Endodermal cell (in vitro differentiated cells): ENCODE measurements at regions not wholly inside any gene's neighbourhood (a gene's known extent, or its start where the extent isn't known, plus 50 kb on each side); places are given as distances from the start of the nearest gene placed in this dataset.

ENCODE experiments used
- DNase-seq: peaks from one replicate; pipeline ENCODE4 v3.0.0-alpha.2; 2017
- H3K27ac ChIP-seq: 2 replicates; pipeline ENCODE4 v1.5.1; 2013; ENCODE audit warnings: mild to moderate bottlenecking, low read depth, low read length, moderate library complexity
- H3K27me3 ChIP-seq: 2 replicates; pipeline ENCODE4 v1.6.1; 2013; ENCODE audit warnings: mild to moderate bottlenecking, low read length, moderate library complexity; ENCODE audit not compliant: insufficient read depth, control insufficient read depth, poor library complexity, severe bottlenecking
- H3K36me3 ChIP-seq: 2 replicates; pipeline ENCODE4 v1.7.0; 2013; ENCODE audit warnings: mild to moderate bottlenecking, low read length, moderate library complexity; ENCODE audit not compliant: control insufficient read depth, insufficient read depth
- H3K4me1 ChIP-seq: one replicate; pipeline ENCODE4 v1.7.0; 2013; ENCODE audit warnings: low read length; ENCODE audit not compliant: control insufficient read depth, insufficient read depth
- H3K4me3 ChIP-seq: 2 replicates; pipeline ENCODE4 v1.5.1; 2013; ENCODE audit warnings: mild to moderate bottlenecking, low read length, moderate library complexity
- H3K9ac ChIP-seq: 2 replicates; pipeline ENCODE4 v1.6.1; 2013; ENCODE audit warnings: mild to moderate bottlenecking, low read length, moderate library complexity; ENCODE audit not compliant: poor library complexity, severe bottlenecking; ENCODE audit errors: extremely low read depth
- H3K9me3 ChIP-seq: 2 replicates; pipeline ENCODE4 v1.6.1; 2013; ENCODE audit warnings: mild to moderate bottlenecking, low read length, moderate library complexity; ENCODE audit not compliant: control insufficient read depth
- H3K27ac Mint-ChIP-seq: 2 replicates; pipeline ENCODE4 v1.8.0; 2020; ENCODE audit warnings: mixed read lengths
- H3K27me3 Mint-ChIP-seq: 2 replicates; pipeline ENCODE4 v1.8.0; 2021; ENCODE audit warnings: mild to moderate bottlenecking, mixed read lengths; ENCODE audit not compliant: insufficient read depth
- H3K36me3 Mint-ChIP-seq: 2 replicates; pipeline ENCODE4 v1.8.0; 2020; ENCODE audit warnings: low read depth, mixed read lengths
- H3K4me1 Mint-ChIP-seq: 2 replicates; pipeline ENCODE4 v1.8.0; 2020; ENCODE audit warnings: mixed read lengths
- H3K4me3 Mint-ChIP-seq: 2 replicates; pipeline ENCODE4 v1.8.0; 2020; ENCODE audit warnings: mild to moderate bottlenecking, moderate library complexity, mixed read lengths
- H3K9me3 Mint-ChIP-seq: 2 replicates; pipeline ENCODE4 v1.8.0; 2020; ENCODE audit warnings: mild to moderate bottlenecking, mixed read lengths
- WGBS, 2 experiments: methylation state at CpG; one replicate each; pipeline versions ENCODE4 v1.1.5 to v1.1.7; 2013; ENCODE audit warnings: missing lambda C conversion rate in 2 of 2, mixed read lengths in 1 of 2; ENCODE audit not compliant: insufficient coverage in 1 of 2, insufficient read length in 1 of 2; 5-methylcytosine and 5-hydroxymethylcytosine counted together
- TF ChIP-seq, protein P1 (sequence below): fragments of 200-600 bp; sonication (generic); conservative IDR thresholded peaks from 2 replicates; pipeline ENCODE4 v1.5.0; 2021; ENCODE audit warnings: antibody characterized with exemption, mild to moderate bottlenecking

DNA sequence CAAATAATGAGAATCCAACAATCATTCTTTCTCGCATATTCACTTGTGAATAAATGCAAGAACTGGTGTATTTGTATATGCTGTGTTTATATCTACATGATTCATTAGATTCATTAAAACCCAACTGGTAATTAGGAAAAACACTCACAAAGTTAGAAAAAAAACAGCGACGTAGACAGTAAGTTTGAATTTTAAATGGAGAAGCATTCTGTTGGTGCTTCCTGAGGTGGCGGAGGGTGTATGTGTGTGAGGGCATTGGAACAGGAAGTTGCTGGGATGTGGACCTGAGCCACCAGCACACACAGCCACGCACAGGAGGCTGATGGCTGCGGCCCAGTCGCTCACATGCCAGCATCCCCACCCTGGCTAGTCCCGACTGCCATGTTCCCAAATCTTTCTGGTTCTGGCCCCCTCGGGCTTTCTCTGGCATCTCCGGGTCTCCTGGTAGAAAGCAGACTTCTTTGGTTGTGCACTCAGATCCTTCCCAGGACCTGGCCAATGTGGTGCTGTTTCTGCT is 121.6 kb upstream of the IRF2BP2 start:
- no peaks in the 10 kb centered on the region for H3K27me3 ChIP-seq
- H3K9me3 Mint-ChIP-seq = no peaks in the 10 kb centered on the region
- H3K36me3 ChIP-seq = no peaks in the 10 kb centered on the region
- peaks cover 4% of the 10 kb centered on the region for H3K27me3 Mint-ChIP-seq
- H3K36me3 Mint-ChIP-seq = no peaks in the 10 kb centered on the region
- H3K27ac ChIP-seq = no peak overlapping the region
- no peaks in the 10 kb centered on the region for H3K9me3 ChIP-seq
- TF ChIP-seq, protein P1, sequence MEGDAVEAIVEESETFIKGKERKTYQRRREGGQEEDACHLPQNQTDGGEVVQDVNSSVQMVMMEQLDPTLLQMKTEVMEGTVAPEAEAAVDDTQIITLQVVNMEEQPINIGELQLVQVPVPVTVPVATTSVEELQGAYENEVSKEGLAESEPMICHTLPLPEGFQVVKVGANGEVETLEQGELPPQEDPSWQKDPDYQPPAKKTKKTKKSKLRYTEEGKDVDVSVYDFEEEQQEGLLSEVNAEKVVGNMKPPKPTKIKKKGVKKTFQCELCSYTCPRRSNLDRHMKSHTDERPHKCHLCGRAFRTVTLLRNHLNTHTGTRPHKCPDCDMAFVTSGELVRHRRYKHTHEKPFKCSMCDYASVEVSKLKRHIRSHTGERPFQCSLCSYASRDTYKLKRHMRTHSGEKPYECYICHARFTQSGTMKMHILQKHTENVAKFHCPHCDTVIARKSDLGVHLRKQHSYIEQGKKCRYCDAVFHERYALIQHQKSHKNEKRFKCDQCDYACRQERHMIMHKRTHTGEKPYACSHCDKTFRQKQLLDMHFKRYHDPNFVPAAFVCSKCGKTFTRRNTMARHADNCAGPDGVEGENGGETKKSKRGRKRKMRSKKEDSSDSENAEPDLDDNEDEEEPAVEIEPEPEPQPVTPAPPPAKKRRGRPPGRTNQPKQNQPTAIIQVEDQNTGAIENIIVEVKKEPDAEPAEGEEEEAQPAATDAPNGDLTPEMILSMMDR = no peak
- H3K4me3 ChIP-seq = no peak overlapping the region
- DNase-seq = no peak
- peaks cover 11% of the 10 kb centered on the region for H3K4me1 ChIP-seq
- WGBS, 2 experiments = 94 to 100% methylated on average over 8 to 9 of the region's 10 CpGs
- H3K9ac ChIP-seq = no peak overlapping the region
- no peak overlapping the region for H3K4me3 Mint-ChIP-seq
- peaks cover 17% of the 10 kb centered on the region for H3K4me1 Mint-ChIP-seq
- H3K27ac Mint-ChIP-seq = no peak overlapping the region

DNA sequence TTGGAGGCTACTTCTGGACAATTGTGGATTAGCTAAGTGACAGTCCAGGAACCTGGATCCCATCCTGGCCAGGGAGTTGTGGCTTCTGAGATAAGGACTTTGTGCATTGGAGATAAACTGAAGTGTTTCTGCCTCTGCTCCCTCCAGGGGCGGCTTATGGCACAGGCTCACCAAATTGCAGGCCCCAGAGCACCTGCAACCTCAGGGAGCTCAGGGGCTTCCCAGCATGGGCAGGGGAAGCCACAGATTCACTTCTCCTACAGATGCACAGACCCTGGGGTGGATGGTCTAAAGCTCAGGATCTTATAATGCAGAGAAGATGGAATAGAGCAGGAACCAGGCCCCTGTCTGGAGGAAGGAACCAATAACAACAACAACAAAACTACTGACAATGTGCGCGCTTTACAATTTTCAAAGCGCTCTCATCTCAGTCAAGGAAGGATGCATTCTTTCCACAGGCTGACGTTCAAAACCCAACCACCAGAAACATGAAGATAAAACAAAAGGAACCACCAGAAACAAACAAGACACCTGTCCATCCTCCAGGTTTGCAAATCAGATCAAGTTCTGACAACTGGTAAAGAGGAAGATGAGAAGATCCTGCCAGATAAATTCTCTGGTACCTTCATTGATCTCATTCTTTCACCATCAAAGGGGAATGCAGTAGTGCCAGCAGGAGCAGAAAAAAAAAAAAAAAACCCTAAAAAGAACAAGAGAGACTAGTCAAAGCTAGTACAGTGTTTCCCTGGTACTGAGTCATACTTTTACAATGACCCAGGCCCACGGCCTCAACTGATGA is 121.0 kb upstream of the IRF2BP2 start:
- peaks cover 20% of the 10 kb centered on the region for H3K4me1 Mint-ChIP-seq
- H3K4me3 Mint-ChIP-seq = no peak overlapping the region
- H3K9ac ChIP-seq = no peak overlapping the region

DNA sequence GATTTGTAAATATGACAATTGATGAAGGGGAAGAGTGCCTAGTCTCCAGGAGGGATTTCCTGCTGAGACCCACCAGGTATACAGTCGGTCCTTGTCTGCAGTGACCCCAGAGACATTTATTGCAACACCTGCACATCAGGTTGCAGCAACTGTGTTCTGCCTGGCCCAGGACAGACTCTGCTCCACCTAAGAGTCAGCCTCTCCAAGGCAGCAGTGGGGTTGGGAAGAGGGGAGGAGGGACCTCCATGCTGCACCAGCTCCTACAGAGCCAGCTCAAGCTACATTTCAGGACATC is 120.4 kb upstream of the IRF2BP2 start:
- Histone ChIP-seq H3K27me3 (no peaks in the 10 kb centered on the region), H3K4me3 (no peak overlapping the region), H3K9me3 (no peaks in the 10 kb centered on the region), H3K9ac (no peak overlapping the region), H3K4me1 (peaks cover 21% of the 10 kb centered on the region), H3K27ac (no peak overlapping the region), H3K36me3 (no peaks in the 10 kb centered on the region)
- H3K27ac Mint-ChIP-seq = no peak overlapping the region
- no peak overlapping the region for H3K4me3 Mint-ChIP-seq
- H3K36me3 Mint-ChIP-seq = no peaks in the 10 kb centered on the region
- peaks cover 24% of the 10 kb centered on the region for H3K4me1 Mint-ChIP-seq
- peaks cover 4% of the 10 kb centered on the region for H3K27me3 Mint-ChIP-seq
- 97% methylated on average over 1 of the region's 1 CpG; no CpG with 5 or more reads in 1 of the 2 experiments for WGBS, 2 experiments
- H3K9me3 Mint-ChIP-seq = no peaks in the 10 kb centered on the region
- DNase-seq = no peak
- TF ChIP-seq, protein P1 = no peak

More for the DNA sequence above, 121.0 kb upstream of the IRF2BP2 start:
- Histone ChIP-seq H3K9me3 (no peaks in the 10 kb centered on the region), H3K4me1 (peaks cover 17% of the 10 kb centered on the region), H3K36me3 (no peaks in the 10 kb centered on the region), H3K27me3 (no peaks in the 10 kb centered on the region), H3K27ac (no peak overlapping the region), H3K4me3 (no peak overlapping the region)
- Mint-ChIP-seq H3K9me3 (no peaks in the 10 kb centered on the region), H3K27ac (no peak overlapping the region), H3K36me3 (no peaks in the 10 kb centered on the region), H3K27me3 (peaks cover 4% of the 10 kb centered on the region)
- TF ChIP-seq, protein P1 = peak; percentile 57
- WGBS, 2 experiments = 91 to 94% methylated on average over 4 to 6 of the region's 6 CpGs
- no peak for DNase-seq
